ENCODE measurements at regions not wholly inside any gene's neighbourhood (a gene's known extent, or its start where the extent isn't known, plus 50 kb on each side); places are given as distances from the start of the nearest gene placed in this dataset.

- TF ChIP-seq CTCF (IDR thresholded peaks at IDR 0.05) (no peak), POLR2AphosphoS5 (IDR thresholded peaks at IDR 0.05) (no peak), POLR2A (IDR thresholded peaks at IDR 0.05) (no peak)
These were observed 232.7 kb downstream of the FGFR2 start for GRCh38 chr10:121365566-121365965.

Data from stomach (tissue), 4 donors.